HS-27A (cell line): ENCODE measurements at regions not wholly inside any gene's neighbourhood (a gene's known extent, or its start where the extent isn't known, plus 50 kb on each side); places are given as distances from the start of the nearest gene placed in this dataset.
A peak's percentile ranks its signal among the peaks of the same experiment; 100 is the strongest.
"Not testable (repeated sequence)": the region's sequence is repeated elsewhere in the genome, so short reads cannot be mapped to it uniquely, and the experiment has no call there.

Source experiments
- DNase-seq: peaks from one replicate; pipeline ENCODE4 v3.0.0-alpha.2; 2012; ENCODE audit warnings: low read depth, missing footprints

- DNase-seq: no peak
These were observed 542.8 kb downstream of the GRXCR1 start for GRCh38 chr4:43435291-43435690.

- no peak for DNase-seq
These were observed 560.4 kb downstream of the GRXCR1 start for GRCh38 chr4:43452948-43453347.

GRCh38 chr4:43456383-43456782 lies 563.9 kb downstream of the GRXCR1 start:
- peak; percentile 59 for DNase-seq

- DNase-seq: no peak
These were observed 565.4 kb downstream of the GRXCR1 start for GRCh38 chr4:43457866-43458265.

- DNase-seq: no peak
These were observed 565.8 kb downstream of the GRXCR1 start for GRCh38 chr4:43458293-43458692.

- no peak for DNase-seq
These were observed 579.4 kb downstream of the GRXCR1 start for GRCh38 chr4:43471950-43472349.

GRCh38 chr4:43481526-43481925 lies 589.0 kb downstream of the GRXCR1 start:
- DNase-seq: no peak

GRCh38 chr4:43485196-43485595 lies 592.7 kb downstream of the GRXCR1 start:
- DNase-seq: no peak

GRCh38 chr4:43496188-43496587 lies 603.7 kb downstream of the GRXCR1 start:
- DNase-seq: no peak

- no peak for DNase-seq
These were observed 604.1 kb downstream of the GRXCR1 start for GRCh38 chr4:43496602-43497001.

- DNase-seq: not testable (repeated sequence)
These were observed 613.3 kb downstream of the GRXCR1 start for GRCh38 chr4:43505823-43506222.

GRCh38 chr4:43512253-43512652 lies 619.7 kb downstream of the GRXCR1 start:
- DNase-seq: no peak

GRCh38 chr4:43525646-43526045 lies 633.1 kb downstream of the GRXCR1 start:
- no peak for DNase-seq

- DNase-seq: no peak
These were observed 655.0 kb downstream of the GRXCR1 start for GRCh38 chr4:43547561-43547960.

- no peak for DNase-seq
These were observed 658.6 kb downstream of the GRXCR1 start for GRCh38 chr4:43550981-43551627.

GRCh38 chr4:43556262-43556661 lies 663.7 kb downstream of the GRXCR1 start:
- no peak for DNase-seq

GRCh38 chr4:43560047-43560446 lies 667.5 kb downstream of the GRXCR1 start:
- DNase-seq: no peak

- DNase-seq: no peak
These were observed 671.6 kb downstream of the GRXCR1 start for GRCh38 chr4:43564107-43564506.

- no peak for DNase-seq
These were observed 672.1 kb downstream of the GRXCR1 start for GRCh38 chr4:43564591-43564990.

GRCh38 chr4:43567644-43568043 lies 675.1 kb downstream of the GRXCR1 start:
- DNase-seq: no peak

GRCh38 chr4:43586813-43587212 lies 694.3 kb downstream of the GRXCR1 start:
- no peak for DNase-seq

GRCh38 chr4:43587758-43588157 lies 695.2 kb downstream of the GRXCR1 start:
- no peak for DNase-seq

GRCh38 chr4:43607400-43607799 lies 714.9 kb downstream of the GRXCR1 start:
- DNase-seq: no peak

- DNase-seq: no peak
These were observed 715.4 kb downstream of the GRXCR1 start for GRCh38 chr4:43607827-43608461.
